ENCODE measurements at regions not wholly inside any gene's neighbourhood (a gene's known extent, or its start where the extent isn't known, plus 50 kb on each side); places are given as distances from the start of the nearest gene placed in this dataset.

DNA sequence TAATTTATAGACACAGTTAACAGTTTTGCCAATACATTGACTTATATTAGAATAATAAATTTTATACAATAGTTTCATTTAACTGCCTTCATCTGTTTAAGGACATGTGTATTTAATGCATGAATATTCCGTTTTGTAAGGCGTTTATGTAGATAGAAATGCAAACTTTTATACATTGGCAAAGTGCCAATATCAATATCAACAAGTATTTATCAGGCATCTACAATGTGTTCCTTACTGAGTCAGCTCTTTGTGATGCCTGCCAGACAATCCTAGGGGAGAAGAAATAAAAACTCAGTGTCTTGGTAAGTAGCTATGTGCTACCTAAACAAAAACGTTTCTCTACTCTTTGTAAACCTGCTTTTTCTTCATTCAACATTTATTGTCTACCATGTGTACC lies 1142.2 kb downstream of the C4orf33 start:
- TF ChIP-seq GATA2 (IDR thresholded peaks at IDR 0.05; ENCODE audit: low read depth, low read length) (no peak), GATA3 (IDR thresholded peaks at IDR 0.05; ENCODE audit: low read depth, low read length) (no peak)
